ENCODE measurements at regions not wholly inside any gene's neighbourhood (a gene's known extent, or its start where the extent isn't known, plus 50 kb on each side); places are given as distances from the start of the nearest gene placed in this dataset.

GRCh38 chr2:236870370-236870769 is 215.3 kb upstream of the COPS8 start:
- FAIRE-seq (no peak), DNase-seq (ENCODE audit: low read depth in 1 of 2, low spot score in 2 of 2) (peak in 1 of 2 experiments; percentile 0)
- Histone ChIP-seq H4K8ac (ENCODE audit: extremely low read depth, insufficient read depth, low read length) (no peak overlapping the region), H2BK20ac (ENCODE audit: low read length) (no peak overlapping the region), H3K23me2 (ENCODE audit: low read depth, low read length) (no peaks in the 10 kb centered on the region), H3K18ac (ENCODE audit: extremely low read depth, low read length) (no peak overlapping the region), H3K4me1 (replicated peaks in 1 of 4; ENCODE audit: control insufficient read depth in 3 of 4, insufficient read depth in 4 of 4, low read length in 3 of 4) (no peaks in the 10 kb centered on the region; a peak in 1 of 7 replicates), H3K9ac (replicated peaks in 1 of 4; ENCODE audit: extremely low read depth in 1 of 4, low read depth in 3 of 4, low read length in 3 of 4) (no peak overlapping the region), H4K5ac (ENCODE audit: insufficient read length, low read depth, low read length) (no peak overlapping the region), H2AFZ (ENCODE audit: low read length) (no peak overlapping the region), H3K4ac (replicated peaks; ENCODE audit: insufficient read length, low read depth, low read length) (no peak overlapping the region), H3K4me2 (ENCODE audit: insufficient read depth in 1 of 2, low read depth in 2 of 2, low read length in 2 of 2) (no peak overlapping the region), H3K14ac (ENCODE audit: insufficient read length) (no peak overlapping the region), H2BK5ac (ENCODE audit: low read depth, low read length) (no peak overlapping the region), H4K91ac (replicated peaks; ENCODE audit: insufficient read length, low read length) (no peak overlapping the region), H3K9me3 (ENCODE audit: insufficient read depth in 2 of 2, low read depth in 1 of 2, low read length in 1 of 2) (0 out of 4 replicates have a peak, but pooled peaks cover 1% of the 10 kb centered on the region in 2 experiments), H4K20me1 (replicated peaks in 1 of 2; ENCODE audit: control insufficient read depth in 1 of 2, insufficient read depth in 2 of 2, low read length in 2 of 2) (no peaks in the 10 kb centered on the region), H3K56ac (replicated peaks; ENCODE audit: insufficient read length, low read depth, low read length) (no peak overlapping the region), H2BK120ac (replicated peaks; ENCODE audit: low read depth, low read length) (no peak overlapping the region), H3K79me1 (ENCODE audit: low read depth, low read length) (no peaks in the 10 kb centered on the region), H3K4me3 (ENCODE audit: extremely low read depth in 1 of 4, insufficient read depth in 2 of 4, low read depth in 3 of 4, low read length in 4 of 4) (no peak overlapping the region), H3K79me2 (ENCODE audit: control insufficient read depth in 1 of 2, insufficient read depth in 2 of 2, low read length in 2 of 2) (no peaks in the 10 kb centered on the region), H3K27ac (ENCODE audit: low read depth, low read length) (no peak overlapping the region), H3K36me3 (ENCODE audit: control insufficient read depth in 2 of 4, insufficient read depth in 4 of 4, low read length in 3 of 4) (no peaks in the 10 kb centered on the region), H3K23ac (ENCODE audit: insufficient read length) (no peak overlapping the region), H2BK12ac (ENCODE audit: low read depth, low read length) (no peak overlapping the region), H2BK15ac (ENCODE audit: low read length) (no peak overlapping the region), H3K27me3 (replicated peaks in 1 of 4; ENCODE audit: control insufficient read depth in 3 of 4, extremely low read depth in 1 of 4, insufficient read depth in 3 of 4, low read length in 3 of 4) (no peaks in the 10 kb centered on the region), H2AK5ac (ENCODE audit: low read depth, low read length) (no peak overlapping the region)
- CTCF ChIA-PET (ENCODE audit: partially characterized antibody): interaction anchor here (1.1 to 1.5 kb wide), 2 partner anchors 12 to 65 kb away, joined by 3 read pairs; no protein-coding TSS in a partner anchor
- WGBS, 2 experiments (ENCODE audit: extremely low coverage in 1 of 2, insufficient coverage in 1 of 2, insufficient read length in 1 of 2, insufficient replicate concordance in 2 of 2, low coverage in 1 of 2, low lambda C conversion rate in 2 of 2, missing lambda C conversion rate in 1 of 2): 72% methylated on average over 4 of the region's 4 CpGs; no CpG with 5 or more reads in 1 of the 2 experiments
- POLR2A ChIA-PET (ENCODE audit: partially characterized antibody): no interaction called here
- TF ChIP-seq SIN3A (conservative IDR thresholded peaks at IDR 0.05 in 1 of 2, IDR thresholded peaks at IDR 0.05 in 1 of 2; ENCODE audit: low read depth in 1 of 2, low read length in 2 of 2): no peak
- no peak for TF ChIP-seq MAFK (IDR thresholded peaks at IDR 0.05; ENCODE audit: low read depth, low read length)
- no peak for TF ChIP-seq RAD21 (IDR thresholded peaks at IDR 0.05 in 1 of 2, conservative IDR thresholded peaks at IDR 0.05 in 1 of 2; ENCODE audit: low read depth in 2 of 2, low read length in 2 of 2)
- no peak for TF ChIP-seq ATF2 (IDR thresholded peaks at IDR 0.05; ENCODE audit: low read length)
- TF ChIP-seq CEBPB (IDR thresholded peaks at IDR 0.05; ENCODE audit: low read depth, low read length): no peak
- TF ChIP-seq CBX5 (IDR thresholded peaks at IDR 0.05; ENCODE audit: low read depth, low read length): no peak
- no peak for TF ChIP-seq SIRT6 (IDR thresholded peaks at IDR 0.05; ENCODE audit: low read length)
- TF ChIP-seq SAP30 (IDR thresholded peaks at IDR 0.05; ENCODE audit: insufficient read depth, insufficient replicate concordance, low read length): no peak
- no peak for TF ChIP-seq RNF2 (IDR thresholded peaks at IDR 0.05; ENCODE audit: borderline replicate concordance, low read depth, low read length, missing control alignments, poor library complexity, severe bottlenecking)
- no peak for TF ChIP-seq POU5F1 (IDR thresholded peaks at IDR 0.05; ENCODE audit: low read depth, low read length)
- no peak for TF ChIP-seq POLR2AphosphoS5 (IDR thresholded peaks at IDR 0.05; ENCODE audit: low read depth, low read length)

Data from H1 (cell line).